ENCODE measurements at regions not wholly inside any gene's neighbourhood (a gene's known extent, or its start where the extent isn't known, plus 50 kb on each side); places are given as distances from the start of the nearest gene placed in this dataset.

DNA sequence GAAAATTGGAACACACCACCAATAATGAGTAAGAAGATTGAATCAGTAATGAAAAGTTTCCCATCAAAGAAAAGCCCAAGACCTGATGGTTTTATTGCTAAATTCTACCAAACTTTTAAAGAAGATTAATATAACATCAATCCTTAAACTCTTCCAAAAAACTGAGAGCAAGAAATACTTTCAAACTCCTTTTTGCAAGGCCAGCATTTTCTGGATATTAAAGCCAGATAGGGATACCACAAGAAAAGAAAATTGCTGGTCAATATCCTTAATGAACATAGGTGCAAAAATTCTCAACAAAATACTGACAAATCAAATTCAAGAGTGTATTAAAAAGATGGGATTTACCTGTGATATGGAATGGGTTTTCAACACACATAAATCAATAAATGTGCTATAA lies 484.6 kb downstream of the ANKRD50 start:
- no peak overlapping the region for H3K4me3 ChIP-seq (ENCODE audit: low read depth, low read length, poor library complexity, severe bottlenecking)
- DNase-seq (ENCODE audit: low spot score), result no peak
- H3K4me1 ChIP-seq (ENCODE audit: insufficient read depth, low read length, poor library complexity, severe bottlenecking), result no peaks in the 10 kb centered on the region
- intact Hi-C loops (cut with micrococcal nuclease; ENCODE audit: unreplicated experiment), result no loop called here
- BruUV-seq (replicated peaks), result no TSS peak
- H2AFZ ChIP-seq (ENCODE audit: low read length), result no peak overlapping the region
- no peaks in the 10 kb centered on the region for H4K20me1 ChIP-seq (ENCODE audit: insufficient read depth, low read length)
- H3K36me3 ChIP-seq (ENCODE audit: insufficient read depth, low read length), result no peaks in the 10 kb centered on the region
- ChIA-PET POLR2A (no interaction called here), CTCF (ENCODE audit: unreplicated experiment) (no interaction called here)
- no peak overlapping the region for H3K27ac ChIP-seq (ENCODE audit: low read depth, low read length, poor library complexity, severe bottlenecking)
- no peaks in the 10 kb centered on the region for H3K79me2 ChIP-seq (ENCODE audit: insufficient read depth, low read depth, low read length)
- no peak for TF ChIP-seq EZH2phosphoT487 (IDR thresholded peaks at IDR 0.05; ENCODE audit: borderline replicate concordance, low read depth, low read length)
- TF ChIP-seq, protein P1, sequence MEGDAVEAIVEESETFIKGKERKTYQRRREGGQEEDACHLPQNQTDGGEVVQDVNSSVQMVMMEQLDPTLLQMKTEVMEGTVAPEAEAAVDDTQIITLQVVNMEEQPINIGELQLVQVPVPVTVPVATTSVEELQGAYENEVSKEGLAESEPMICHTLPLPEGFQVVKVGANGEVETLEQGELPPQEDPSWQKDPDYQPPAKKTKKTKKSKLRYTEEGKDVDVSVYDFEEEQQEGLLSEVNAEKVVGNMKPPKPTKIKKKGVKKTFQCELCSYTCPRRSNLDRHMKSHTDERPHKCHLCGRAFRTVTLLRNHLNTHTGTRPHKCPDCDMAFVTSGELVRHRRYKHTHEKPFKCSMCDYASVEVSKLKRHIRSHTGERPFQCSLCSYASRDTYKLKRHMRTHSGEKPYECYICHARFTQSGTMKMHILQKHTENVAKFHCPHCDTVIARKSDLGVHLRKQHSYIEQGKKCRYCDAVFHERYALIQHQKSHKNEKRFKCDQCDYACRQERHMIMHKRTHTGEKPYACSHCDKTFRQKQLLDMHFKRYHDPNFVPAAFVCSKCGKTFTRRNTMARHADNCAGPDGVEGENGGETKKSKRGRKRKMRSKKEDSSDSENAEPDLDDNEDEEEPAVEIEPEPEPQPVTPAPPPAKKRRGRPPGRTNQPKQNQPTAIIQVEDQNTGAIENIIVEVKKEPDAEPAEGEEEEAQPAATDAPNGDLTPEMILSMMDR (conservative IDR thresholded peaks at IDR 0.05; ENCODE audit: low read length), result no peak
- no peak overlapping the region for H3K4me2 ChIP-seq (ENCODE audit: low read length)
- H3K9me3 ChIP-seq (ENCODE audit: low read length), result no peaks in the 10 kb centered on the region
- no peaks in the 10 kb centered on the region for H3K9me2 ChIP-seq (ENCODE audit: insufficient read depth, low read length)

DNA sequence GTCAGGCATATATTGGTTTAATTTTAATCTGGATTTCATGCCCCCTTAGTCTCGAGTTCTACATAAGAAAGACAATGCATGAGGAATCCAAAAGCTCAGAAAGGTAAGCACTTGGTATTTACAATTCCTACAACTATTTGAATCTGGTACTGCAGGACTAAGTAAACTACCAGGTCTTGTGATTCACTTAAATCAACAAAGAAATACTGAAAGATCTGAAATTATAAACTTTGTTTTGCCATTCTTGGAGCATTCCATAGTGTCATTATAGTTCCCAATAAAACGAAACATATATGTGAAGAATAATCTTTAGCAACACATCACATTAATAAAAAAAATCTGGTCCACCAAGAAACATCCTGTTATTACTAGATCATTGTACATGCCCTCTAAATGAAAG lies 482.3 kb downstream of the ANKRD50 start:
- no peaks in the 10 kb centered on the region for H3K9me2 ChIP-seq (ENCODE audit: insufficient read depth, low read length)

DNA sequence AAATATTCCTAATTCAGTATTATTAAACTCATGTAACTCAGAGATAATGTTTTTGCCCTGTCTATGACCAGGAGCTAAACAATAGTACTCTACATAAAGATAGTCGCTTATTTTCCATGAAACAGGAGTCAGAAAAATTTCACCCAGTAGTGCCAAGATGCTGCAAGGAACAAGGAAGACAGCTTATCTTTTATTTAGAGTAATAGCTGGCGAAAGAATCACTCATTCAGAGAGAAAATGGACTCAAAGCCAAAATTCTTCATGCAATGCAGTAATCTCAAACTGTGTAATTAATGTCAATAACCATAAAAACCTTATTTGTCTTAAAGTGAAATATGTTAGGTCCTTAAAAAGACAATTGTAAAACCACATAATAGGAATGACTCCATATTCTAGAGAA lies 477.8 kb downstream of the ANKRD50 start:
- Histone ChIP-seq H3K36me3 (ENCODE audit: insufficient read depth, low read length) (no peaks in the 10 kb centered on the region), H4K20me1 (ENCODE audit: insufficient read depth, low read length) (no peaks in the 10 kb centered on the region), H3K79me2 (ENCODE audit: insufficient read depth, low read depth, low read length) (no peaks in the 10 kb centered on the region), H3K4me3 (ENCODE audit: low read depth, low read length, poor library complexity, severe bottlenecking) (no peak overlapping the region), H3K27ac (ENCODE audit: low read depth, low read length, poor library complexity, severe bottlenecking) (no peak overlapping the region), H2AFZ (ENCODE audit: low read length) (no peak overlapping the region), H3K4me1 (ENCODE audit: insufficient read depth, low read length, poor library complexity, severe bottlenecking) (no peaks in the 10 kb centered on the region), H3K4me2 (ENCODE audit: low read length) (no peak overlapping the region), H3K9me3 (ENCODE audit: low read length) (no peaks in the 10 kb centered on the region), H3K9me2 (ENCODE audit: insufficient read depth, low read length) (no peaks in the 10 kb centered on the region)
- no TSS peak for BruUV-seq (replicated peaks)
- TF ChIP-seq, protein P1 (conservative IDR thresholded peaks at IDR 0.05; ENCODE audit: low read length), result no peak
- no peak for TF ChIP-seq EZH2phosphoT487 (IDR thresholded peaks at IDR 0.05; ENCODE audit: borderline replicate concordance, low read depth, low read length)
- ChIA-PET POLR2A (no interaction called here), CTCF (ENCODE audit: unreplicated experiment) (no interaction called here)
- intact Hi-C loops (cut with micrococcal nuclease; ENCODE audit: unreplicated experiment), result no loop called here
- no peak for DNase-seq (ENCODE audit: low spot score)

More for the DNA sequence above, 482.3 kb downstream of the ANKRD50 start:
- H3K9me3 ChIP-seq (ENCODE audit: low read length), result no peaks in the 10 kb centered on the region
- H3K79me2 ChIP-seq (ENCODE audit: insufficient read depth, low read depth, low read length), result no peaks in the 10 kb centered on the region
- intact Hi-C loops (cut with micrococcal nuclease; ENCODE audit: unreplicated experiment), result no loop called here
- H3K27ac ChIP-seq (ENCODE audit: low read depth, low read length, poor library complexity, severe bottlenecking), result no peak overlapping the region
- no peaks in the 10 kb centered on the region for H3K36me3 ChIP-seq (ENCODE audit: insufficient read depth, low read length)
- ChIA-PET POLR2A (no interaction called here), CTCF (ENCODE audit: unreplicated experiment) (no interaction called here)
- no peak for TF ChIP-seq EZH2phosphoT487 (IDR thresholded peaks at IDR 0.05; ENCODE audit: borderline replicate concordance, low read depth, low read length)
- TF ChIP-seq, protein P1 (conservative IDR thresholded peaks at IDR 0.05; ENCODE audit: low read length), result no peak
- BruUV-seq (replicated peaks), result no TSS peak
- no peak for DNase-seq (ENCODE audit: low spot score)
- no peak overlapping the region for H3K4me3 ChIP-seq (ENCODE audit: low read depth, low read length, poor library complexity, severe bottlenecking)
- no peaks in the 10 kb centered on the region for H4K20me1 ChIP-seq (ENCODE audit: insufficient read depth, low read length)
- H2AFZ ChIP-seq (ENCODE audit: low read length), result no peak overlapping the region
- H3K4me2 ChIP-seq (ENCODE audit: low read length), result no peak overlapping the region
- H3K4me1 ChIP-seq (ENCODE audit: insufficient read depth, low read length, poor library complexity, severe bottlenecking), result no peaks in the 10 kb centered on the region

Data from OCI-LY7 (cell line).